GM12864 (cell line): ENCODE measurements at regions not wholly inside any gene's neighbourhood (a gene's known extent, or its start where the extent isn't known, plus 50 kb on each side); places are given as distances from the start of the nearest gene placed in this dataset.
A peak's percentile ranks its signal among the peaks of the same experiment; 100 is the strongest.

Experiments used
- DNase-seq: peaks from one replicate; pipeline ENCODE4 v3.0.0-alpha.2; 2011; ENCODE audit warnings: low read depth
- H3K4me3 ChIP-seq: 2 replicates; pipeline ENCODE4 v1.5.1; 2011; ENCODE audit warnings: mild to moderate bottlenecking, low read depth, low read length, control low read depth
- TF ChIP-seq, protein P1 (sequence below): IDR thresholded peaks from 2 replicates; pipeline ENCODE4 v1.5.1; 2011; ENCODE audit warnings: low read depth, mild to moderate bottlenecking, moderate library complexity, low read length, control low read depth, inconsistent platforms; ENCODE audit errors: missing control alignments

DNA sequence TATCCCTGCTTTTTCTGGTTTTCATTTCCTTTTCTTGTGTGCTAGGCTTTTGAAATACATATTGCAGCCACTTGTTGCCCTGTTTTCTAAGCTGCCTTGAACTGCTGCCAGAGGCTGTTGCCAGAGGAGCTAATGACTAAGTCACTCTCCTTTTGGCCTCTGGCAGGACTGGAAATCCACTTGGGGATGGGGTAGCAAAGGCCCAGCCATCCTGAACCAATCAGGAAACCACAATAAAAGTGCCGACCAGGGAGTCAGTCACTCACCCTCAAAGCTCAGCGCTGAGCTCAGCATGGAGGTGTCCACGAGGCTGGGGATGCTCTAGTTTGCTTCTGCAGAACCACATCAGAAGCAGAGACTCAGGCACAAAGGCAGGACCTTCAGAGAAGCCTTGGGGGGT is 813.0 kb downstream of the DHX35 start:
- DNase-seq: no peak
- no peak overlapping the region for H3K4me3 ChIP-seq
- TF ChIP-seq, protein P1, sequence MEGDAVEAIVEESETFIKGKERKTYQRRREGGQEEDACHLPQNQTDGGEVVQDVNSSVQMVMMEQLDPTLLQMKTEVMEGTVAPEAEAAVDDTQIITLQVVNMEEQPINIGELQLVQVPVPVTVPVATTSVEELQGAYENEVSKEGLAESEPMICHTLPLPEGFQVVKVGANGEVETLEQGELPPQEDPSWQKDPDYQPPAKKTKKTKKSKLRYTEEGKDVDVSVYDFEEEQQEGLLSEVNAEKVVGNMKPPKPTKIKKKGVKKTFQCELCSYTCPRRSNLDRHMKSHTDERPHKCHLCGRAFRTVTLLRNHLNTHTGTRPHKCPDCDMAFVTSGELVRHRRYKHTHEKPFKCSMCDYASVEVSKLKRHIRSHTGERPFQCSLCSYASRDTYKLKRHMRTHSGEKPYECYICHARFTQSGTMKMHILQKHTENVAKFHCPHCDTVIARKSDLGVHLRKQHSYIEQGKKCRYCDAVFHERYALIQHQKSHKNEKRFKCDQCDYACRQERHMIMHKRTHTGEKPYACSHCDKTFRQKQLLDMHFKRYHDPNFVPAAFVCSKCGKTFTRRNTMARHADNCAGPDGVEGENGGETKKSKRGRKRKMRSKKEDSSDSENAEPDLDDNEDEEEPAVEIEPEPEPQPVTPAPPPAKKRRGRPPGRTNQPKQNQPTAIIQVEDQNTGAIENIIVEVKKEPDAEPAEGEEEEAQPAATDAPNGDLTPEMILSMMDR: no peak

DNA sequence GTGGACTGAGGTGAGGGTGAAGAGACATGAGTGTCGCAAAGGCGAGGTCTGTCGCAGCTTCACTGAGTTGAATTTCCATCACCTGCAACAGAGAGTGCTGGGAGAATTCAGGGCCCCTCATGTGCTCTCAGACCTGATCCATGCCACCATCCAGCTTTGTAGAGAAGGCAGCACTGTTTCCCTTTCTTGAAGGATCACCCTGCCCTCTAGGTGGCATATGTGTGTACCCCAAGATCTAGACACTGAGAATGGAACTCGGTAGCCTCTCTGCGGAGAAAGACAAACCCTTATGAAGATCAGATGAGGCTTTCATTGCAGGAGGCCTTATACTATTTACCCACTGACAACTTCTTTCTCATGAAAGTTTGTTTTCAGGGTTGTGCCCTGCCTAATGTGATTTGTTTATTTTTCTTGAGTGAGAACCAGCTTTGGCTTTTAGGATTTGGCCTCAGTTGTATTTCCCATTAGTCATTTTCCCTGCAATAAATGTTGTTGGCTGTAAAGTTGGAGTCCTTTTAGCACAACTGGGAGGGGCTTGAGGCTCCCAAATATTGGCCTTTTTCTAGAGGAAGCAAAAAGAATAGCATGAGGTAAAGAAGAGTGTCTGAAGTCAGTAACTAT is 811.3 kb downstream of the DHX35 start:
- H3K4me3 ChIP-seq: no peak overlapping the region
- TF ChIP-seq, protein P1: peak; percentile 29

DNA sequence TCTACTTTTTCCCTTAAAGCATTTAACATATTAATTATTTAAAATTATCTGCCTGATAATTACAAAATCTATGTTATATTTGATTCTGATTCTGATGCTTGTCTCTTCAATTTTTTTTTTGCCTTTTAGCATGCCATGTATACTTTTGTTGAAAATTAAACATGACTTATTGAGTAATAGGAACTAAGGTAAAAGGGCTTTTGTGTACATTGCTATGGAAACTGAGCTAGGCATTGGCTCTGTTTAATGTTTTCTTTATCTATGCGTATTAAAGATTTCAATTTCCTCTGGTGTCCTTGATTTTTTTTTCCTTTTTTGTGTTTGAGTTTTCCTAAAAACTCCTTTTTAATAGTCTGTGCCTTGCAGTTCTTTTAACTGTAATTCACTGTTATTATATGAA is 805.2 kb downstream of the DHX35 start:
- TF ChIP-seq, protein P1: no peak
- no peak for DNase-seq
- no peak overlapping the region for H3K4me3 ChIP-seq

More for the DNA sequence above, 811.3 kb downstream of the DHX35 start:
- no peak for DNase-seq

DNA sequence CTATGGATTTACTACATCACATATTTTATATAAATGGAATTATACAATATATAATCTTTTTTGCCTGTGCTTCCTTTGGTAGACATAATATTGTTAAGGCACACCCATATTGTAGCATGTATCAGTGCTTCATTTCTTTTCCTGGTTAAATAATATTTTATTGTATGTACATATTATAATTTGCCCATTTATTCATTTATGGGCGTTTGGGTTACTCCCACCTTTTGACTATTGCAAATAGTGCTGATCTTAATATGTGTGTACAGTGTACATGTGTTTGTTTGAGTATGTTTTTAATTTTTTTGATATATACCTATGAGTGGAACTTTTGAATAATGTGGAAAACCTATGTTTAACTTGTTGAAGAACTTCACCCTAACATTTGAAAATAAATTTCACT is 804.2 kb downstream of the DHX35 start:
- TF ChIP-seq, protein P1: no peak
- no peak overlapping the region for H3K4me3 ChIP-seq
- no peak for DNase-seq

DNA sequence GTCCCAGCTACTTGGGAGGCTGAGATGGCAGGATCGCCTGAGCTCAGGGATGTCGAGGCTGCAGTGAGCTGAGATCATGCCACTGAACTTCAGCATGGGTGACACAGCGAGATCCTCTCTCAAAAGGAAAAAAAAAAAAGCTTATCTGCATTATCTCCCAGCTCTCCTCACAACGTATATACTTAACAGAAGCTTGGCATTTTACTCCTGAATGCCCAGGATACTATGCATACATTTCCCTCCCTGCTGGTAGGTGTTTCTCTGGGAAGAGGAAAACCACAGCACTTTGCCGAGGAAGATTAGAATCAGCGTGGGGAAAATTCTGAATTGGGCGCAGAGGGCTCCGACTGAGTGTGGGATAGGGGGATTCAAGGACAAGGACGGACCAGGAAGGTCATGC is 800.6 kb downstream of the DHX35 start:
- no peak for DNase-seq
- H3K4me3 ChIP-seq: no peak overlapping the region
- TF ChIP-seq, protein P1: no peak

DNA sequence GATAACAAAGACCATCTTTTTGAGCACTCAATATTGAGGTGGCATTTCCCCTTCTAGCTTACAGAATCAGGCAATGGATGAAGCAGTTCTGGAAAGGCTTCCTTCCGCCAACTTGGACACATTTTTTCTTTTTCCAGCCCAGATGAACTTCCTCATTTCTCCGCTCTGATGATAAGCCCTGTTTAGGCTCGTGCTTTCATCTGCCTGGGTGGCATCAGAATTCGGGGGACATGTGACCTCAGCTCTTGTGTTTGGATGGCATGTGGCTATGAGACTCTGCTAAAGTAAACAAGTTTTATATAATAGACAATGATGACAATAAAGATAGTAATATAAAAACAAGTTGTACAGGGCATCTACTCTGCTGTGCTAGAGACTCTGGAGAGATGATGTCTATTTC is 796.7 kb downstream of the DHX35 start:
- TF ChIP-seq, protein P1: no peak
- no peak for DNase-seq
- no peak overlapping the region for H3K4me3 ChIP-seq

DNA sequence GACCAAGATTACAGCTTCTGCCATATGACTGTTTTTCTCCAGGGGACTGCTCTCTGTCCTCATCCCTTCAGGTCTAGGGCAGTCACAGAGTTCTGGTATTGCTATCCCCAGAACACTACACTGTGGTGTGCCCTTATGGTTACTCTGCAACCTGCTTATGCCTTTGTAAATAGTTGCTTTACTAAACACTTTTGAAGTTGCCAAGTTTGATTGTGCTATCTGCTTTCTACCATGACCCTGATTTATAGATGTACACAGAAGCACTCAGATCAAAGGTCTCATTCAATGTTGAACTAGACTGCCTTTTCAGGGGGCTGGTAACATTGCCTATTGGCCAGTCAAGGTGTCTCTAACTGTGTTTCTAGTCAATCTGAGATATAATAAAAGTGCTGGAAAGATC is 794.7 kb downstream of the DHX35 start:
- TF ChIP-seq, protein P1: no peak
- H3K4me3 ChIP-seq: no peak overlapping the region
- DNase-seq: no peak
